HPDE6-E6E7 (cell line): ENCODE measurements at regions not wholly inside any gene's neighbourhood (a gene's known extent, or its start where the extent isn't known, plus 50 kb on each side); places are given as distances from the start of the nearest gene placed in this dataset.

Source experiments
- DNase-seq: peaks from one replicate; pipeline ENCODE4 v3.0.0; 2011; ENCODE audit warnings: missing footprints; ENCODE audit errors: extremely low spot score

GRCh38 chr13:72120632-72121031, 253.6 kb upstream of the DACH1 start:
- DNase-seq: no peak

GRCh38 chr13:72113931-72114330, 246.9 kb upstream of the DACH1 start:
- no peak for DNase-seq

GRCh38 chr13:72113076-72113475, 246.1 kb upstream of the DACH1 start:
- DNase-seq: no peak

GRCh38 chr13:72112216-72112615, 245.2 kb upstream of the DACH1 start:
- no peak for DNase-seq

GRCh38 chr13:72109863-72110262, 242.9 kb upstream of the DACH1 start:
- no peak for DNase-seq

- peak; percentile 12 for DNase-seq
Measured at GRCh38 chr13:72104656-72105180, 237.7 kb upstream of the DACH1 start.

- no peak for DNase-seq
Measured at GRCh38 chr13:72101768-72102400, 234.9 kb upstream of the DACH1 start.

GRCh38 chr13:72100339-72100738, 233.3 kb upstream of the DACH1 start:
- DNase-seq: no peak

GRCh38 chr13:72097568-72097967, 230.6 kb upstream of the DACH1 start:
- peak; percentile 23 for DNase-seq

- no peak for DNase-seq
Measured at GRCh38 chr13:72093262-72093661, 226.3 kb upstream of the DACH1 start.

GRCh38 chr13:72074663-72075062, 207.7 kb upstream of the DACH1 start:
- no peak for DNase-seq

GRCh38 chr13:72072261-72072660, 205.3 kb upstream of the DACH1 start:
- DNase-seq: no peak

- no peak for DNase-seq
Measured at GRCh38 chr13:72071713-72072112, 204.7 kb upstream of the DACH1 start.

- DNase-seq: peak; percentile 2
Measured at GRCh38 chr13:72062566-72062965, 195.6 kb upstream of the DACH1 start.

- no peak for DNase-seq
Measured at GRCh38 chr13:72061613-72062012, 194.6 kb upstream of the DACH1 start.

- DNase-seq: no peak
Measured at GRCh38 chr13:72050251-72050650, 183.2 kb upstream of the DACH1 start.

GRCh38 chr13:72043366-72043765, 176.4 kb upstream of the DACH1 start:
- no peak for DNase-seq

GRCh38 chr13:72041165-72041564, 174.2 kb upstream of the DACH1 start:
- no peak for DNase-seq

- no peak for DNase-seq
Measured at GRCh38 chr13:72039126-72039525, 172.1 kb upstream of the DACH1 start.

GRCh38 chr13:72029981-72030380, 163.0 kb upstream of the DACH1 start:
- no peak for DNase-seq

- DNase-seq: no peak
Measured at GRCh38 chr13:72025836-72026235, 158.8 kb upstream of the DACH1 start.

- DNase-seq: no peak
Measured at GRCh38 chr13:72023895-72024294, 156.9 kb upstream of the DACH1 start.

- DNase-seq: no peak
Measured at GRCh38 chr13:72005455-72005854, 138.5 kb upstream of the DACH1 start.

GRCh38 chr13:72004784-72005374, 137.9 kb upstream of the DACH1 start:
- no peak for DNase-seq
